Pulmonary artery endothelial cell (primary cell): ENCODE measurements at regions not wholly inside any gene's neighbourhood (a gene's known extent, or its start where the extent isn't known, plus 50 kb on each side); places are given as distances from the start of the nearest gene placed in this dataset.

Source experiments
- DNase-seq: peaks from one replicate; pipeline ENCODE4 v3.0.0-alpha.2; 2011; ENCODE audit warnings: low read depth, low spot score

GRCh38 chr1:37272626-37273025, 201.8 kb upstream of the ZC3H12A start:
- DNase-seq = no peak

GRCh38 chr1:37274486-37274885, 199.9 kb upstream of the ZC3H12A start:
- no peak for DNase-seq

GRCh38 chr1:37274938-37275631, 199.3 kb upstream of the ZC3H12A start:
- no peak for DNase-seq

- no peak for DNase-seq
Measured at GRCh38 chr1:37277366-37277765, 197.0 kb upstream of the ZC3H12A start.

- no peak for DNase-seq
Measured at GRCh38 chr1:37281354-37281753, 193.0 kb upstream of the ZC3H12A start.

GRCh38 chr1:37282764-37283163, 191.6 kb upstream of the ZC3H12A start:
- DNase-seq = no peak

- DNase-seq = no peak
Measured at GRCh38 chr1:37284053-37284452, 190.3 kb upstream of the ZC3H12A start.

- no peak for DNase-seq
Measured at GRCh38 chr1:37286881-37287280, 187.5 kb upstream of the ZC3H12A start.

- no peak for DNase-seq
Measured at GRCh38 chr1:37288900-37289299, 185.5 kb upstream of the ZC3H12A start.

- DNase-seq = no peak
Measured at GRCh38 chr1:37290718-37291117, 183.7 kb upstream of the ZC3H12A start.

GRCh38 chr1:37292789-37293188, 181.6 kb upstream of the ZC3H12A start:
- DNase-seq = no peak

GRCh38 chr1:37294096-37294495, 180.3 kb upstream of the ZC3H12A start:
- DNase-seq = no peak

- DNase-seq = no peak
Measured at GRCh38 chr1:37294529-37294928, 179.9 kb upstream of the ZC3H12A start.

- DNase-seq = no peak
Measured at GRCh38 chr1:37298769-37299168, 175.6 kb upstream of the ZC3H12A start.

GRCh38 chr1:37299216-37299615, 175.2 kb upstream of the ZC3H12A start:
- DNase-seq = no peak

- DNase-seq = no peak
Measured at GRCh38 chr1:37303884-37304574, 170.4 kb upstream of the ZC3H12A start.

GRCh38 chr1:37305108-37305507, 169.3 kb upstream of the ZC3H12A start:
- no peak for DNase-seq

GRCh38 chr1:37305841-37306240, 168.5 kb upstream of the ZC3H12A start:
- no peak for DNase-seq

- no peak for DNase-seq
Measured at GRCh38 chr1:37306461-37306860, 167.9 kb upstream of the ZC3H12A start.

- no peak for DNase-seq
Measured at GRCh38 chr1:37306871-37307270, 167.5 kb upstream of the ZC3H12A start.

- no peak for DNase-seq
Measured at GRCh38 chr1:37308031-37308960, 166.1 kb upstream of the ZC3H12A start.

- DNase-seq = no peak
Measured at GRCh38 chr1:37309574-37309973, 164.8 kb upstream of the ZC3H12A start.
